Neural progenitor cell (in vitro differentiated cells): ENCODE measurements at regions not wholly inside any gene's neighbourhood (a gene's known extent, or its start where the extent isn't known, plus 50 kb on each side); places are given as distances from the start of the nearest gene placed in this dataset.

Experiments used
- EZH2 ChIP-seq: fragments of 200-600 bp; sonication (generic); IDR thresholded peaks from 2 replicates; pipeline ENCODE4 v1.6.1; 2017; ENCODE audit warnings: antibody characterized with exemption, mild to moderate bottlenecking, moderate library complexity
- TF ChIP-seq, protein P1 (sequence below): fragments of 200-600 bp; sonication (generic); IDR thresholded peaks from 2 replicates; pipeline ENCODE4 v1.5.1; 2017; ENCODE audit warnings: antibody characterized with exemption, mild to moderate bottlenecking

DNA sequence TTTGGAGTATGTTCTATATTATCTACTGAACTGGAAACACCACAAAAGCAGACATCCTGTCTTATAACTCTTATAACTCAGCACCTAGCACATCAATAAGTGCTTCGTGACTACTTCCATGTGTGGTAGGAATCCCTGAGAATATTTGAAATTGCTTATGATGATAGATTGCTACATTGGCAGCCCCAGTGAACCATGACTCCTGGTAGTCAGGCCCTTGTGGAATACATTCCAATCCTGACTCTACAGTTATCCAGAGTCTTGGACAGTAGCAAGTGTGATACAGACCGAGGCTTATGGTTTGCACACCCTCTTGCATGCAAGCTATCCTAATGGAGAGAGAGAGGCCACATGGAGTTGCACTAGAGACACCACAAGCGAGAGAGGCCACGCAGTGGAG lies 59.5 kb upstream of the PHF21A start:
- TF ChIP-seq, protein P1, sequence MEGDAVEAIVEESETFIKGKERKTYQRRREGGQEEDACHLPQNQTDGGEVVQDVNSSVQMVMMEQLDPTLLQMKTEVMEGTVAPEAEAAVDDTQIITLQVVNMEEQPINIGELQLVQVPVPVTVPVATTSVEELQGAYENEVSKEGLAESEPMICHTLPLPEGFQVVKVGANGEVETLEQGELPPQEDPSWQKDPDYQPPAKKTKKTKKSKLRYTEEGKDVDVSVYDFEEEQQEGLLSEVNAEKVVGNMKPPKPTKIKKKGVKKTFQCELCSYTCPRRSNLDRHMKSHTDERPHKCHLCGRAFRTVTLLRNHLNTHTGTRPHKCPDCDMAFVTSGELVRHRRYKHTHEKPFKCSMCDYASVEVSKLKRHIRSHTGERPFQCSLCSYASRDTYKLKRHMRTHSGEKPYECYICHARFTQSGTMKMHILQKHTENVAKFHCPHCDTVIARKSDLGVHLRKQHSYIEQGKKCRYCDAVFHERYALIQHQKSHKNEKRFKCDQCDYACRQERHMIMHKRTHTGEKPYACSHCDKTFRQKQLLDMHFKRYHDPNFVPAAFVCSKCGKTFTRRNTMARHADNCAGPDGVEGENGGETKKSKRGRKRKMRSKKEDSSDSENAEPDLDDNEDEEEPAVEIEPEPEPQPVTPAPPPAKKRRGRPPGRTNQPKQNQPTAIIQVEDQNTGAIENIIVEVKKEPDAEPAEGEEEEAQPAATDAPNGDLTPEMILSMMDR = no peak
- TF ChIP-seq EZH2 = no peak
